Gastrocnemius medialis (tissue), 4 donors: ENCODE measurements at regions not wholly inside any gene's neighbourhood (a gene's known extent, or its start where the extent isn't known, plus 50 kb on each side); places are given as distances from the start of the nearest gene placed in this dataset.
"Not testable (repeated sequence)": the region's sequence is repeated elsewhere in the genome, so short reads cannot be mapped to it uniquely, and the experiment has no call there.

Source experiments
- ATAC-seq, 2 donors: fragments of 150-250 bp; one replicate each; pipeline ENCODE4 v1.9.1; 2016
- DNase-seq, 2 donors: peaks; one replicate each; pipeline ENCODE4 v3.0.0-alpha.2; 2019
- H3K27ac ChIP-seq, 4 donors: fragments of 200-600 bp; sonication (generic); 1 replicate in 1 of 4; 2 replicates in 3 of 4; pipeline ENCODE4 v1.5.1; 2016 to 2018; ENCODE audit warnings: mild to moderate bottlenecking in 2 of 4, moderate library complexity in 1 of 4
- H3K27me3 ChIP-seq, 3 donors: fragments of 200-600 bp; sonication (generic) in 2 of 3; 1 replicate in 1 of 3; 2 replicates in 2 of 3; pipeline versions ENCODE4 v1.5.1 to v1.6.0; 2016 to 2019; ENCODE audit warnings: mild to moderate bottlenecking in 1 of 3, moderate library complexity in 1 of 3
- H3K36me3 ChIP-seq, 2 donors: fragments of 200-600 bp; sonication (generic) in 1 of 2; one replicate each; pipeline ENCODE4 v1.5.1; 2017 to 2018
- H3K4me1 ChIP-seq, 2 donors: fragments of 200-600 bp; sonication (generic) in 1 of 2; one replicate each; pipeline ENCODE4 v1.5.1; 2016 to 2017; ENCODE audit warnings: mild to moderate bottlenecking in 2 of 2
- H3K4me3 ChIP-seq, 4 donors: fragments of 200-600 bp; sonication (generic) in 3 of 4; 1 replicate in 1 of 4; 2 replicates in 3 of 4; pipeline ENCODE4 v1.5.1; 2016 to 2019; ENCODE audit warnings: mild to moderate bottlenecking in 2 of 4
- H3K9me3 ChIP-seq, 3 donors: fragments of 200-600 bp; sonication (generic) in 2 of 3; 1 replicate in 1 of 3; 2 replicates in 2 of 3; pipeline ENCODE4 v1.5.1; 2016 to 2019
- POLR2A ChIP-seq, 2 donors: fragments of 450-650 bp; IDR thresholded peaks; one replicate each; pipeline ENCODE4 v1.6.1; 2017; ENCODE audit warnings: antibody characterized with exemption in 2 of 2, mild to moderate bottlenecking in 2 of 2, moderate library complexity in 2 of 2
- in situ Hi-C, 4 donors: fragments of 200-750 bp; cut with MboI; loops; one replicate each; pipeline versions ENCODE4 v1.15.0 to v1.8.0; 2017; ENCODE audit warnings: low sequenced_read_pairs in 4 of 4
- intact Hi-C: fragments of 100-400 bp; cut with DNase I; formaldehyde crosslinking; loops from one replicate; pipeline ENCODE4 v1.15.1; 2023; ENCODE audit warnings: low total_unique reads
- TF ChIP-seq, protein P1 (sequence below), 5 experiments: fragments of 450-650 bp in 3 of 5; fragments of 200-600 bp in 2 of 5; sonication (generic) in 2 of 5; IDR thresholded peaks in 4 of 5; conservative IDR thresholded peaks in 1 of 5; 1 replicate in 4 of 5; 2 replicates in 1 of 5; pipeline ENCODE4 v1.5.1; 2016 to 2019; ENCODE audit warnings: antibody characterized with exemption in 5 of 5, mild to moderate bottlenecking in 3 of 5, moderate library complexity in 3 of 5

DNA sequence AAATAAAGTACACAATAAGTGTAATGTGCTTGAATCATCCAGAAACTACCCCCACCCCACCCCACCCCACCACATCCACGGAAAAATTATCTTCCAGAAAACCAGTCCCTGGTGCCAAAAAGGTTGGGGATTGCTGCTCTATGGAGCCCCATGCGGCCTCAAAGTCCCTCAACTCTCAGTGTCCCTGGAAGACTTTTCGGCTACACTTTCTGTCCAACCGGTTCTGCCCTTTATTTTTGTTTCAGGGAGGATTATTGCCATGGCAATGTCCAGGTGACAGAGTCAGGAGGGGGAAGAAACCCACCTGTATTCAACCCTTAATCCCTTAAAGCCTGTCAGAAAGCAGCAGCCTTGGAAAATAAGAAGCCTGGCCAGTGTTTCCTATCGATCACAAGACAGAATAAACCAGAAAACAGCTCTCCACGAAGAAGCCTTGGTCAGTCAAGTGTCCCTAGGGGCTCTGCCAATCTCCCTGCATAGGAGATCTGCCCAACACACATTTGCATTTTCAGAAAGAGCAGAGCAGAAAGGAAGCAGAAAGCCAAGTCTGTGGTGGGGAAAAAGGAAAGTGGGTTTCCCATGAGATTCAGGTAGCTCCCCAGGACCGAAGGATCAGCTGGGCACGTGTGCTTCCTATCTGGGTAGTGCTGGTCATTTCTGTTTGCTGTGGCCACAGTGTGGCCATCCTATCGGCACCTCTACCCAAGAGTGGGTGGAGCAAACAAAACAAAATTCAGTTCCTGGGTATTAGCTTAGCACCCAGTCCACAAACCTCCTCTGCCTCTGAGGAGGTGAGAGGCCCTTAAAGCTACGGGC is 342.7 kb downstream of the SOX9 start:
- ATAC-seq, result no peak
- no peak overlapping the region for H3K4me3 ChIP-seq
- in situ Hi-C loops, result loop anchor here in 1 of 4 donors (25.0 kb wide), 1 partner anchor 101 kb away; no protein-coding TSS in a partner anchor
- no peak for DNase-seq
- H3K9me3 ChIP-seq, result no peaks in the 10 kb centered on the region
- no peaks in the 10 kb centered on the region for H3K27me3 ChIP-seq
- H3K36me3 ChIP-seq, result no peaks in the 10 kb centered on the region
- intact Hi-C loops, result no loop called here
- no peak for TF ChIP-seq POLR2A (IDR thresholded peaks at IDR 0.05)
- TF ChIP-seq, protein P1, sequence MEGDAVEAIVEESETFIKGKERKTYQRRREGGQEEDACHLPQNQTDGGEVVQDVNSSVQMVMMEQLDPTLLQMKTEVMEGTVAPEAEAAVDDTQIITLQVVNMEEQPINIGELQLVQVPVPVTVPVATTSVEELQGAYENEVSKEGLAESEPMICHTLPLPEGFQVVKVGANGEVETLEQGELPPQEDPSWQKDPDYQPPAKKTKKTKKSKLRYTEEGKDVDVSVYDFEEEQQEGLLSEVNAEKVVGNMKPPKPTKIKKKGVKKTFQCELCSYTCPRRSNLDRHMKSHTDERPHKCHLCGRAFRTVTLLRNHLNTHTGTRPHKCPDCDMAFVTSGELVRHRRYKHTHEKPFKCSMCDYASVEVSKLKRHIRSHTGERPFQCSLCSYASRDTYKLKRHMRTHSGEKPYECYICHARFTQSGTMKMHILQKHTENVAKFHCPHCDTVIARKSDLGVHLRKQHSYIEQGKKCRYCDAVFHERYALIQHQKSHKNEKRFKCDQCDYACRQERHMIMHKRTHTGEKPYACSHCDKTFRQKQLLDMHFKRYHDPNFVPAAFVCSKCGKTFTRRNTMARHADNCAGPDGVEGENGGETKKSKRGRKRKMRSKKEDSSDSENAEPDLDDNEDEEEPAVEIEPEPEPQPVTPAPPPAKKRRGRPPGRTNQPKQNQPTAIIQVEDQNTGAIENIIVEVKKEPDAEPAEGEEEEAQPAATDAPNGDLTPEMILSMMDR (IDR thresholded peaks at IDR 0.05 in 4 of 5, conservative IDR thresholded peaks at IDR 0.05 in 1 of 5), result no peak
- H3K27ac ChIP-seq, result no peak overlapping the region
- H3K4me1 ChIP-seq, result no peaks in the 10 kb centered on the region

DNA sequence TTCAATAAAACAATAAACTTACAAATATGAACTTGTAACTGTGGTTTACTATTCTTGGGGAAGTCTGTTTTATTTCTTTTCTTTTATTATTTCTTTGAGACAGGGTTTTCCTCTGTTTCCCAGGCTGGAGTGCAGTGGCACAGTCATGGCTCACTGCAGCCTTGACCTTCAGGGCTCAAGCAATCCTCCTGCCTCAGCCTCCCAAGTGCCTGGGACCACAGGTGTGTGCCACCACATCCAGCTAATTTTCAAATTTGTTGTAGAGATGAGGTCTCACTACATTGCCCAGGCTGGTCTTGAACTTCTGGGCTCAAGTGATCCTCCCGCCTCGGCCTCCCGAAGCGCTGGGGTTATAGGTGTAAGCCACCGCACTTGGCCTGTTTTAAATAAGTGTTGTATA is 343.4 kb downstream of the SOX9 start:
- H3K27me3 ChIP-seq, H3K9me3 ChIP-seq, DNase-seq, H3K36me3 ChIP-seq, H3K27ac ChIP-seq, intact Hi-C loops, ATAC-seq, H3K4me3 ChIP-seq, H3K4me1 ChIP-seq: not testable (repeated sequence)
- in situ Hi-C loops, result loop anchor here in 1 of 4 donors (25.0 kb wide), 1 partner anchor 102 kb away; no protein-coding TSS in a partner anchor

DNA sequence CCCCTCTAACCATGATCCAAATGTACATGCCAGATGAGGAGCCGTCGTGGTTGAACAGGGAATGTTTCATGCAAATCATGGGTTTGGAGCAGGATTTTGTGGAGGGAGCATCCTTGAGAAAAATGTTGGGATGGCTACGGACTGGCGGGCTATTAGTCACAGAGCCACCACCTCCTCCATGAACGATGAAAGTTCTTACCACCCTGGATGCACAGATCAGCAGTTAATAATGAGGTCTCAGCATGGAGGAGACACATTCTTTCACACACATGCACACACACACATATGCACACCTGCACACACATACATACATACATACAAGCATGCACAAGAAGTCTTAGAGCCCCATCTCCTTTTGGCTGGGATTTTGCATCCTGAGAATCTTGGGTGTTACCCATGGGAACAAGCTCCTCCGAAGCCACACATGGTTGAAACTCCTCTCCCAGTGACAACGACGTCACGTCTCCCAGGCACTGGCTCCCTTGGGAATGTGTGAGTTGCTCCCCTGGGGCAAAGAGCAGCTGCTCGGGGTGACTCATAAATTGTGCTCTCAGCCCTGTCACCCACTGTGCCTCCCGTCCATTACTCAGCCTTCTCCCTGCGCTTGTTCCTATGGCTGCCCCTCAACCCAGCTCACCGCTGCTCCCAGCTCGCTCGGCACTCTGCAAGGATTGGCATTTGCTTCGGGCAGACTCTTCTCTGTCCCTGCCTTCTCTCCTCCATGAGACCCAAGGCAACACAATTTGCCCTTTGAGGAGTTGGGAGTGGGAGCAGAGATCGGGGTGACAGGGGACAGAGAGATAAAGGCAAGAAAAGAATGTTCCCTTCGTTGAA is 344.6 kb downstream of the SOX9 start:
- Histone ChIP-seq H3K4me1 (no peaks in the 10 kb centered on the region), H3K27me3 (no peaks in the 10 kb centered on the region), H3K36me3 (no peaks in the 10 kb centered on the region), H3K9me3 (no peaks in the 10 kb centered on the region), H3K27ac (no peak overlapping the region), H3K4me3 (no peak overlapping the region)
- in situ Hi-C loops (loop anchor here in 1 of 4 donors (25.0 kb wide), 1 partner anchor 103 kb away; no protein-coding TSS in a partner anchor), intact Hi-C loops (no loop called here)
- no peak for DNase-seq
- no peak for TF ChIP-seq POLR2A (IDR thresholded peaks at IDR 0.05)
- TF ChIP-seq, protein P1 (IDR thresholded peaks at IDR 0.05 in 4 of 5, conservative IDR thresholded peaks at IDR 0.05 in 1 of 5), result no peak
- no peak for ATAC-seq

DNA sequence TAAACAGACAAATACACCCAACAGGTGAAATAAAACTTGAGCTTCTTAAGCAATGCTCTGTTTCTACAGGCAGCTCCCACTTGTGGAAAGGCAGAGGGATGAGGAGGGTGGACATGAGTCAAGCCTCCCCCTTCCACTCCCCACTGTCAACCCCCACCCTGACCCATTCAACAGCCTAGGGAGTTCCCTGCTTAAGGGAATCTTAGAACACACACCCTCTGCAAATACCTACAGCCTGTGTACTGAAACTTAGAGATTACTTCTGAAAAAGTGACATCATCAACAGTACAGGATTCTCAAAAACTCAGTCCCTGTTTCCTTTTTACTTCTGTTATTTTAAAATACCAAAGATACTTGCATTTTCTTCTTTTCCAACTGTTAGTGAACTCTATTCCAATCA is 345.4 kb downstream of the SOX9 start:
- ATAC-seq (no peak), DNase-seq (no peak)
- Histone ChIP-seq H3K36me3 (no peaks in the 10 kb centered on the region), H3K4me3 (no peak overlapping the region), H3K4me1 (no peaks in the 10 kb centered on the region), H3K27ac (no peak overlapping the region), H3K27me3 (no peaks in the 10 kb centered on the region), H3K9me3 (no peaks in the 10 kb centered on the region)
- TF ChIP-seq POLR2A (IDR thresholded peaks at IDR 0.05), result no peak
- TF ChIP-seq, protein P1 (IDR thresholded peaks at IDR 0.05 in 4 of 5, conservative IDR thresholded peaks at IDR 0.05 in 1 of 5), result no peak
- in situ Hi-C loops, result loop anchor here in 1 of 4 donors (25.0 kb wide), 1 partner anchor 104 kb away; no protein-coding TSS in a partner anchor
- intact Hi-C loops, result no loop called here

DNA sequence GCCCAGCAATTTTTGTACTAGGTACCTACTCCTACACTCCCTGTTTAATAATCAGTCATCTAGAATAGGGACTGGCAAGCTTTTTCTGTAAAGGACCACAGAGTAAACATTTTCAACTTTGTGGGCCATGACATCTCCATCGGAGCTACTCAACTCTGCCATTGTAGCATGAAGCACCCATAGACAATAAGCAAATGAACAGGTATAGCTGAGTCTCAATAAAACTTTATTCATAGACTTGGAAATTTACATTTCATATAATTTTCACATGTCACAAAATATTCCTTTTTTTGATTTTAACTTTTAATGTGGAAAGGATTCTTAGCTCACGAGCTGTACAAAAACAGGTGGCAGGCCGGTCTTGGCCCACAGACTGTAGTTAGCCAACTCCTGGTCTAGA is 345.8 kb downstream of the SOX9 start:
- Histone ChIP-seq H3K27ac (no peak overlapping the region), H3K27me3 (no peaks in the 10 kb centered on the region), H3K4me1 (no peaks in the 10 kb centered on the region), H3K36me3 (no peaks in the 10 kb centered on the region), H3K9me3 (no peaks in the 10 kb centered on the region), H3K4me3 (no peak overlapping the region)
- intact Hi-C loops, result no loop called here
- no peak for DNase-seq
- in situ Hi-C loops, result loop anchor here in 1 of 4 donors (25.0 kb wide), 1 partner anchor 104 kb away; no protein-coding TSS in a partner anchor
- TF ChIP-seq, protein P1 (IDR thresholded peaks at IDR 0.05 in 4 of 5, conservative IDR thresholded peaks at IDR 0.05 in 1 of 5), result no peak
- TF ChIP-seq POLR2A (IDR thresholded peaks at IDR 0.05), result no peak
- no peak for ATAC-seq
